GM20000 (cell line): ENCODE measurements at regions not wholly inside any gene's neighbourhood (a gene's known extent, or its start where the extent isn't known, plus 50 kb on each side); places are given as distances from the start of the nearest gene placed in this dataset.

Experiments
- DNase-seq: peaks from one replicate; pipeline ENCODE4 v3.0.0; 2012; ENCODE audit warnings: low spot score
- TF ChIP-seq, protein P1 (sequence below): IDR thresholded peaks from 2 replicates; pipeline ENCODE4 v1.5.1; 2012; ENCODE audit warnings: mild to moderate bottlenecking, control low read depth; ENCODE audit errors: extremely low read depth, missing control alignments

DNA sequence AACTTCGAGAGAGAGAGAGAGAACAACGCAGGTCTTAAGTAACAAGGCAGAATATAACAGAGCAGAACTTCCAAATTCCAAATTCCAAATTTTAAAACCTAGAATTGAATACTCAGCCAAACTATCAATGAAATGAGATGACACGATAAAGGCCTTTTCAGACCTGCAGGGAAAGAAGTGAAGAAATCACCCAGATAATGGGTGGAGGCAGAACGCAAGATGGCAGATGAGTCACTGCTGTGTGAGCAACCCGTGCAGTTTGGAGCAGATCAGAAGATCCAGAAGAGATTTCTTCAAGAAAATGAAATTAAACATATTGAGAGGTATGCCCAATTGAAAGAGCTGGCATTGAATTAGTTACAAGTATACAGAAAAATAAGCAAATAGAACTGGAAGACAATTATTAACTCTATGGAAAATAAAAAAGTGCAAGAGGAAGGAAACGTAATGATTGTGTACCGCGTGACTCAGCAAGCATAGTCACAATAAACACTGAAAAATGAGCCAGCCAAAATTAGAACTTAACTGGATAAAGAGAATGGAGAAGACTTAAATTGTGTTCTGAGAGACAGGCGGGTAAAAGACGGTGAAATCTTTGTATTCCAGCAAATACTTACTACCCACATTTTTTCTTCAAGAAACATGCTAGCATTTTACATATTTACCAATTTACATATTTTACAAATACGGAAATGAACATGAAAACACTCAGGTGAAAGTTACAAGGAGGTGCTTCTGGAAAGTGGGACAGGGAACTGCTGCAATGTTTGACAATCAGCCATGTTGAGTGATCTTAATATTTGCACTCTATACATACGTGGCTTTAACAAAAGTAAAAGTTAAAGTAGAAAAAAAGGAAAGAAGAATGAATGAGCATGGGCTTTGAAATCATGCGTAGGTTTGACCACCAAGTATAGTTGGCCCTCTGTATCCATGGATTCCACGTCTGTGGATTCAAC lies 87.9 kb upstream of the CDYL start:
- no peak for DNase-seq
- TF ChIP-seq, protein P1, sequence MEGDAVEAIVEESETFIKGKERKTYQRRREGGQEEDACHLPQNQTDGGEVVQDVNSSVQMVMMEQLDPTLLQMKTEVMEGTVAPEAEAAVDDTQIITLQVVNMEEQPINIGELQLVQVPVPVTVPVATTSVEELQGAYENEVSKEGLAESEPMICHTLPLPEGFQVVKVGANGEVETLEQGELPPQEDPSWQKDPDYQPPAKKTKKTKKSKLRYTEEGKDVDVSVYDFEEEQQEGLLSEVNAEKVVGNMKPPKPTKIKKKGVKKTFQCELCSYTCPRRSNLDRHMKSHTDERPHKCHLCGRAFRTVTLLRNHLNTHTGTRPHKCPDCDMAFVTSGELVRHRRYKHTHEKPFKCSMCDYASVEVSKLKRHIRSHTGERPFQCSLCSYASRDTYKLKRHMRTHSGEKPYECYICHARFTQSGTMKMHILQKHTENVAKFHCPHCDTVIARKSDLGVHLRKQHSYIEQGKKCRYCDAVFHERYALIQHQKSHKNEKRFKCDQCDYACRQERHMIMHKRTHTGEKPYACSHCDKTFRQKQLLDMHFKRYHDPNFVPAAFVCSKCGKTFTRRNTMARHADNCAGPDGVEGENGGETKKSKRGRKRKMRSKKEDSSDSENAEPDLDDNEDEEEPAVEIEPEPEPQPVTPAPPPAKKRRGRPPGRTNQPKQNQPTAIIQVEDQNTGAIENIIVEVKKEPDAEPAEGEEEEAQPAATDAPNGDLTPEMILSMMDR = no peak

DNA sequence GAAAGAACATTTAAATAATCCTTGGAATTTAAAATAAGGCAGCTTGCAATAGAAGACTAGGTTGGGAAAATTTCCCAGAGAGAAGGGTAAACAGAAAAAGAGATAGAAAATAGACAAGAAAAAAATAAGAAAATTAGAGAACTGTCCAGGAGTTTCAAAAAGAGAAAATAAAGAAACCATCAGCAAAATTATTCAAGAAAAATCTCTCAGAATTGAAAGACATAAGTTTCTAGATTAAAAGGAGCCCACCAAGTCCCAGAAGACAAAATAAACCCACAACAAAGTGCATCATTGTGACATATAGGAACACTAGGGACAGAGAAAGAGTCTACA lies 88.6 kb upstream of the CDYL start:
- TF ChIP-seq, protein P1 = no peak
- no peak for DNase-seq

GRCh38 chr6:4682431-4683097 lies 93.6 kb upstream of the CDYL start:
- no peak for DNase-seq
- TF ChIP-seq, protein P1 = no peak

DNA sequence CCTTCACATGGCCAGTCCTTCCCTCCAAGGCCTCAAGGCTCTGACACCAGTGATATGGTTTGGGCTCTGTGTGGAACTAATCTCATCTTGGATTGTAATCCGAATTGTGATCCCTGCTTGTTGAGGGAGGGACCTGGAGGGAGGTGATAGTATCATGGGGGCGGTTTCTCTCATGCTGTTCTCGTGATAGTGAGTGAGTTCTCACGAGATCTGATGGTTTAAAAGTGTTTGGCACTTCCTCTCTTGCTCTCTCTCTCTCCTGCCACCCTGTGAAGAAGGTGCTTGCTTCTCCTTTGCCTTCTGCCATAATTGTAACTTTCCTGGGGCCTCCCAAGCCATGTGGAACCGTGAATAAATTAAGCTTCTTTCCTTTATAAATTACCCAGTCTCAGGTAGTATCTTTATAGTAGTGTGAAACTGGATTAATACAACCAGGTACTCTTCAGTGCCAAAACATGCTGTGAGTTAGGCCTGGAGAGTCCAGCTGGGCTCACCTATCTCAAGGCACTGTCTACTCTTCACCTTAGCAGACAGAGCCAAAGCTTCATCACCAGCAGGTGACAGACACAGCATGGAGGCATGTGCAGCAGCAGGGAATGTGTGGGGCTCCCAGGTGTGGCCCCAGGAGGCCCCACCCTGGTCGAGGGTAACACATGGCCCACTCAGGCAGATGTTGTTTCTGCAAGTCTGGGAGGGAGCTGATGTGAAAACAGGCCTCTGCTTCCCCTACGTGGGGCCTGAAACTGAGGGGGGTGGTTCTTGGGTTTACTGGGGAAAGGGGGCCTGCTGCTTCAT lies 97.5 kb upstream of the CDYL start:
- DNase-seq = no peak
- TF ChIP-seq, protein P1 = no peak

DNA sequence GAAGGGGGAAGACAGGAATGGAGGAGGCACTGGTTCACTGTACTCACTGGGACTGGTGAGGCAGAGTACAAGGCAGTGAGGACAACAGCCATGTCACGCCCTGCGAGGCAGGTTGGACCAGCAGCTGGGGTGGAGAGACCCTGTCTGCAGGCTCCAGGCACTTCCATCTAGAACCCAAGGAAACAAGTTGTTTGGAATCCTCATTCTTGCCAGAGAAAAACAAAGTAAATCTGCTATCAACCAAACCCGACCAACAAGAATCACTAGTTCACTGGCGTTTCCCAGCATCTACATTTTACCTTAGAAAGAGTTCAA lies 98.5 kb upstream of the CDYL start:
- DNase-seq = no peak
- TF ChIP-seq, protein P1 = no peak

DNA sequence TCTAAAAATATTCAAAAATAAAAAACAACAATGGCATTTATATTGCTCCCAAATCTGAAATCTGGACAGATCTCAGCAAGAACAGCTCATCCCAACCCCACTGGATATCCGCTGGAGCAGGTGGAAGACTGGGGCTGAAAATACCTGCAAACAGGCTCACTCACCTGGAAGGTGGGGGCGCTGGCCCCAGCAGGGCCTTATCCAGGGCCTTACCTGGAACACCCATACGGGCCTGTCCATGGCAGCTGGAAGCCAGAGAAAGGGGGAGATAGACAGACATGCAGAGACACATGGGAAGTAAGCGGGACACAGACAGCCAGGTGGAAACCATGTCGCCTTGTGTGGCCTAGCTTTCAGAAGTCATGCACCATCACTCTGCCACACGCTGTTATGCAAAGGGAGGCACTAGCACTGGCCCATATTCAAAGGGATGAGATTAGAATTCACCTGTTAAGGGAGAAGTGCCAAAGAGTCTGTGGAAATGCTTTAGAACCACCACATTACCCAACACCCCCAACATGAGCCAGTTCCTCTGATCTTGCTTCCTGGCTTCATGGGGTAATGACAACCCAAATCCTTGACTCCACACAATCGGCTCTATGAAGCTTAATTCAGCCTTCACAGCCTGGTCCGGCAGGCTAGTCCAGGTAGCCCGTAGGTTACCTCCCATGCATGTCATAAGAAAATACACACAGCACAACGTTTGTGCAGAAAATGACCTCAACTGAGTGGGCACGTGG lies 99.0 kb upstream of the CDYL start:
- DNase-seq = no peak
- TF ChIP-seq, protein P1 = no peak
